PC-9 (cell line): ENCODE measurements at regions not wholly inside any gene's neighbourhood (a gene's known extent, or its start where the extent isn't known, plus 50 kb on each side); places are given as distances from the start of the nearest gene placed in this dataset.

Source experiments
- BruUV-seq: library from RNA; stranded (reverse); fragments of 400-500 nt; replicated peaks from 2 replicates; lab custom pipeline; 2021; lab: Mats Ljungman, UMichigan
- CTCF ChIA-PET: fragments of 300-600 bp; sonication (Branson Sonifier 250); formaldehyde crosslinking; loops from one replicate; lab custom pipeline; 2022; ENCODE audit warnings: antibody characterized with exemption; lab: Charles Lee
- POLR2A ChIA-PET: fragments of 300-600 bp; sonication (Branson Sonifier 250); formaldehyde crosslinking; loops from one replicate; lab custom pipeline; 2022; ENCODE audit warnings: antibody characterized with exemption; ENCODE audit not compliant: unreplicated experiment; lab: Charles Lee
- DNase-seq, 2 experiments: peaks; one replicate each; pipeline versions ENCODE4 v3.0.0 to v3.0.0-alpha.2; 2015 to 2022; ENCODE audit warnings: mixed read lengths in 1 of 2
- H2AFZ ChIP-seq: fragments of 200-600 bp; sonication (generic); 2 replicates; pipeline ENCODE4 v1.8.1; 2017; ENCODE audit warnings: antibody characterized with exemption
- H3F3A ChIP-seq: fragments of 200-600 bp; sonication (generic); 2 replicates; pipeline ENCODE4 v1.8.1; 2017; ENCODE audit warnings: antibody characterized with exemption, mild to moderate bottlenecking, low read depth; ENCODE audit not compliant: insufficient read depth
- H3K27ac ChIP-seq: fragments of 200-600 bp; sonication (generic); 2 replicates; pipeline ENCODE4 v1.6.1; 2016; ENCODE audit warnings: mixed run types
- H3K27me3 ChIP-seq: fragments of 200-600 bp; sonication (generic); 2 replicates; pipeline ENCODE4 v1.6.1; 2016; ENCODE audit warnings: low read depth, mixed run types; ENCODE audit not compliant: insufficient read depth
- H3K36me3 ChIP-seq: fragments of 200-600 bp; sonication (generic); 2 replicates; pipeline ENCODE4 v1.6.1; 2016; ENCODE audit warnings: low read depth, mixed run types
- H3K4me1 ChIP-seq: fragments of 200-600 bp; sonication (generic); replicated peaks from 2 replicates; pipeline ENCODE4 v1.6.1; 2016; ENCODE audit warnings: mixed run types; ENCODE audit not compliant: insufficient read depth
- H3K4me2 ChIP-seq: fragments of 200-600 bp; sonication (generic); 2 replicates; pipeline ENCODE4 v1.6.1; 2017; ENCODE audit warnings: mixed run types
- H3K4me3 ChIP-seq: fragments of 200-600 bp; sonication (generic); 2 replicates; pipeline ENCODE4 v1.6.1; 2016; ENCODE audit warnings: mixed run types
- H3K79me2 ChIP-seq: fragments of 200-600 bp; sonication (generic); 2 replicates; pipeline ENCODE4 v1.6.1; 2017; ENCODE audit warnings: low read depth, mixed run types
- H3K9me2 ChIP-seq: fragments of 200-600 bp; sonication (generic); 2 replicates; pipeline ENCODE4 v1.8.1; 2017; ENCODE audit warnings: mild to moderate bottlenecking; ENCODE audit not compliant: insufficient read depth
- H3K9me3 ChIP-seq: fragments of 200-600 bp; sonication (generic); 2 replicates; pipeline ENCODE4 v1.8.1; 2016; ENCODE audit warnings: low read depth; ENCODE audit not compliant: insufficient read depth
- H4K20me1 ChIP-seq: fragments of 200-600 bp; sonication (generic); 2 replicates; pipeline ENCODE4 v1.8.1; 2017; ENCODE audit not compliant: insufficient read depth
- CTCF ChIP-seq: fragments of 200-600 bp; sonication (generic); conservative IDR thresholded peaks from 2 replicates; pipeline ENCODE4 v1.6.1; 2017; ENCODE audit warnings: mixed run types, antibody characterized with exemption, mild to moderate bottlenecking, moderate library complexity
- EZH2 ChIP-seq: fragments of 200-600 bp; sonication (generic); IDR thresholded peaks from 2 replicates; pipeline ENCODE4 v1.8.0; 2017; ENCODE audit warnings: antibody characterized with exemption, low read depth
- intact Hi-C: fragments of 100-400 bp; cut with micrococcal nuclease; formaldehyde crosslinking; loops from one replicate; pipeline ENCODE4 v1.10.0; 2022; ENCODE audit not compliant: unreplicated experiment

- H3K9me2 ChIP-seq = no peaks in the 10 kb centered on the region
- H2AFZ ChIP-seq = no peak overlapping the region
- BruUV-seq = no TSS peak
- DNase-seq = no peak
- H3K9me3 ChIP-seq = no peaks in the 10 kb centered on the region
- H4K20me1 ChIP-seq = no peaks in the 10 kb centered on the region
- H3K4me2 ChIP-seq = no peak overlapping the region
- no peaks in the 10 kb centered on the region for H3K4me1 ChIP-seq
- ChIA-PET POLR2A (no interaction called here), CTCF (no interaction called here)
- H3K79me2 ChIP-seq = no peaks in the 10 kb centered on the region
- no peak overlapping the region for H3K4me3 ChIP-seq
- no peaks in the 10 kb centered on the region for H3K36me3 ChIP-seq
- no peaks in the 10 kb centered on the region for H3K27me3 ChIP-seq
- no peaks in the 10 kb centered on the region for H3F3A ChIP-seq
- no peak for TF ChIP-seq CTCF
- no peak for TF ChIP-seq EZH2
- H3K27ac ChIP-seq = no peak overlapping the region
- intact Hi-C loops = no loop called here
Measured at GRCh38 chr6:21826023-21826422, 232.5 kb downstream of the SOX4 start.

GRCh38 chr6:21826904-21827303 lies 233.4 kb downstream of the SOX4 start:
- Histone ChIP-seq H3K9me2 (no peaks in the 10 kb centered on the region), H3K4me1 (no peaks in the 10 kb centered on the region), H3K9me3 (no peaks in the 10 kb centered on the region), H3K4me2 (no peak overlapping the region), H3F3A (no peaks in the 10 kb centered on the region), H3K4me3 (no peak overlapping the region), H3K27me3 (no peaks in the 10 kb centered on the region), H3K79me2 (no peaks in the 10 kb centered on the region), H4K20me1 (no peaks in the 10 kb centered on the region), H2AFZ (no peak overlapping the region), H3K36me3 (no peaks in the 10 kb centered on the region), H3K27ac (no peak overlapping the region)
- ChIA-PET POLR2A (no interaction called here), CTCF (no interaction called here)
- no peak for TF ChIP-seq EZH2
- intact Hi-C loops = no loop called here
- no peak for DNase-seq
- no TSS peak for BruUV-seq

GRCh38 chr6:21827425-21828202 lies 234.1 kb downstream of the SOX4 start:
- DNase-seq = no peak
- H2AFZ ChIP-seq = no peak overlapping the region
- no peak overlapping the region for H3K4me2 ChIP-seq
- no peaks in the 10 kb centered on the region for H3F3A ChIP-seq
- no peaks in the 10 kb centered on the region for H3K27me3 ChIP-seq
- no peak overlapping the region for H3K27ac ChIP-seq
- no TSS peak for BruUV-seq
- no peaks in the 10 kb centered on the region for H3K9me2 ChIP-seq
- ChIA-PET POLR2A (no interaction called here), CTCF (no interaction called here)
- TF ChIP-seq EZH2 (no peak), CTCF (no peak)
- no peaks in the 10 kb centered on the region for H3K4me1 ChIP-seq
- H3K79me2 ChIP-seq = no peaks in the 10 kb centered on the region
- no peaks in the 10 kb centered on the region for H3K36me3 ChIP-seq
- intact Hi-C loops = no loop called here
- no peak overlapping the region for H3K4me3 ChIP-seq
- no peaks in the 10 kb centered on the region for H4K20me1 ChIP-seq
- H3K9me3 ChIP-seq = no peaks in the 10 kb centered on the region
